UCSD-AML1 (cell line): ENCODE measurements at regions not wholly inside any gene's neighbourhood (a gene's known extent, or its start where the extent isn't known, plus 50 kb on each side); places are given as distances from the start of the nearest gene placed in this dataset.

Experiments used
- DNase-seq: peaks from one replicate; lab custom pipeline; 2025; ENCODE audit not compliant: unreplicated experiment; lab: John Stamatoyannopoulos, UW

DNA sequence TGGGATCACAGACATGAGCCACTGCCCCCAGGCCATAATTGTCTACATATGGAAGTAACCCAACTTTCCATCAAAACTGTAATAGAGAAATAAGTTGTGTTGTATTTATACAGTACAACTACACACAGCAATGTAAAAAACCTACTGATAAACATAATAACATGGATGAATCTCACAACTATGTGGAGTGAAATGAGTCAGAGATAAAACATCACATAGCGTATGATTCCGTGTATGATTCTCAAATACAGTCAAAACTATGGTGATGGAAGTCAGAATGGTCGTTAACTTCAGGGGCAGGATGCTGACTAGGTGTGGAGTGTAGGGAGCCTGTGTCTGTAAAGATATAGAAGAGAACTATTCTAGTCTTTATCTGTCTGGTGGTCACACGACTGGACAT lies 332.7 kb upstream of the SLCO3A1 start:
- DNase-seq: no peak

DNA sequence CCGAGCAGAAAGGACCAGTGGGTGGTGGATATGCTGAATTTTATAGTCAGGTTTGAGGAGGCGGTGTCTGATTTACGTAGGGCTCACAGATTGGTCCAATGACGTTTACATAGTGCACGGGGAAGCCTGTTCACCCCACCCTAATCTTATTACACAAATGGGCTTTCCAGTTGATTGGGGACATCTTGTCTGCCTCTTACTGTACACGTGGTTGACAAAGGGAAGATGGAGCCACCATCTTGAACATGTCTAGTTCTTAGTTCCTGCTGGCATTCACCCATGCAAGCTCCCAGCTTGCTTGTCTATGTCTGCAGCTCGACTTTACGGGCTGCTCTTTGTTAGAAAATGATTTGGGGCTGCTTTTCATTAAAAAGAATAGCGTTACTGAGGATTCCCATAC lies 332.0 kb upstream of the SLCO3A1 start:
- no peak for DNase-seq

DNA sequence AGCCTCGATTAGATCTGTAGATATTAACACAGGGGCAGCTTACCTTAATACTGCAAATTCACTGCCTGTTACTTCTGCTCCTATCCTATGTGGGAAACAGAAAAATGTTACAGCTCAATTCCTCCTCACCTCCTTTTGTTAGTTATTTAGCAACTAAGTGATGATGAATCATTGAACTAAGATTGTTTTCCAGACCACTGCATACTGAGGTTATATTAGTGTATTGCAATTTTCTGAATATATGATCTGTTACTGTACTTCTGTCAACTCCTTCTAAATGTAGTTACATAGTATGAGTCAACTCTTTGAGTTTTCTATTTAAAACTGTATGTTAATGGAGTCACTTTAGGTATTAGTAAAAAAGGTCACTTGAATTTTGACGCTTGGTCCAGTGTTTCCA lies 331.5 kb upstream of the SLCO3A1 start:
- DNase-seq: no peak

DNA sequence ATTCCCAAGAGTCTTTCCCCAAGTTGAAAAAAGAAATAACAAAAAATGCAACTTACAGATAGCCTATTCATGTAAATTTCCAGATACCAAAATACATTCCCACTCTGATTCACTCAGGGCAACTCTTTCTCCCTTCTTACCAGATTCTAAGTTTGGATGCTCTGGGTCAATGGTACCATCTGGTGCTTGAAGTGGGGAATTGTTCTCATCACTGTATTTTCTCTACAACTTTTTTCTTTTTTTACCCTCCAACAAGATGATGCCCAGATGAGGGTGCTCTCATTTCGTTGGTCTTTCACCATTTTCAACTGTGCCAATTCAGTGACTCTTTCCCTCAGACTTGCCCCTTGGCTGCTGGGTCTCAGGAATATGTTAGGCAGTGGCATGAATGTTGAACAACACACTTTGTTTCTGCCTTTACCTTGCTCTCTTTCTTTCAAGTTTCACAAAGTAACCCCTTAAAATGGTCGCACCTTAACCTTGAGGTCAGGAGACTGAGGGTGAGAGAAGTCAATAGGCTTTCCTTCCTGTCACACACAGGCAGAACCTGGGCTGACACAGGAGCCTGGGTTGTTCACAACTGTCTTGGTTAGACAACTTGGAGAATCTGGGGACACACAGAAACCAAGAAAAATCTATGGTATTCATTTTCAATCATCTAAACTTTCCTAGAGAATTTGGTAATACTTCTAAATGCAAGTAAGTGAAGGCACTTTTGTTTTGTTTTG lies 330.7 kb upstream of the SLCO3A1 start:
- no peak for DNase-seq

DNA sequence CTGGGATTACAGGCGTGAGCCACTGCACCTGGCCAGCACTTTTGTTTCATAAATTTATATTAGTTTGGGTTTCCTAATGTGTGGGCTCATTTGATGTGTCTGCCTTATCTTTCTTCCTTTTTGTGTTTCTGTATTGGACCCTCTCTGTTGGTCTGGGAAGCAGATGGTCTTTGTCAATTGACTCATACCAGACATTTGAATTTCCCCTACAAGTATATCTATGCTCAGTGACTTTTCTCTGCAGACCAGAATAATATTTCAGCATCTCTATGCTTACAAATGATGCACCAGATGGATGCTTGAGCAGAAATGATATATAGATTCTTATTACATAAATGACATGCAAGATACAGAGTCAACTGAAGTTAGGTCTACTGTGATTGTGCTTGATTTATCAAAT lies 329.9 kb upstream of the SLCO3A1 start:
- no peak for DNase-seq

DNA sequence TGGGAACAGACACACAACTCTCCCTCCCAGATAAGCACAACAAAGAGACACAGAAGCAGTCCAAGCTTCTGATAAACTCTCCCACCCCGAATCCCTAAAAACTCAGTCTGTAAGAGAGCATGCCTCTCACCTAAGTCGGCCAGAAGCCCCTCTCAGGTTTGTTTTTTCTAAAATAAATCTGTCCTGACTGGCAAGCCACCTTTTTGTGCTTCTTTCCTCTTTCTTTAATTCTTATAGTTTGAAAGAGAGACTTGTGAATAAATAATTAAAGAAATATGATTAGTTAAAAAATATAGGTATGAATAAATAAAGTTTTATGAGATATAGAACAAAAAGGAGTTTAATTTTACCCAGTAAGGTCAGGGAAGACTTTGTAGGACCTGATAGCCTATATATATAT lies 329.0 kb upstream of the SLCO3A1 start:
- DNase-seq: no peak

DNA sequence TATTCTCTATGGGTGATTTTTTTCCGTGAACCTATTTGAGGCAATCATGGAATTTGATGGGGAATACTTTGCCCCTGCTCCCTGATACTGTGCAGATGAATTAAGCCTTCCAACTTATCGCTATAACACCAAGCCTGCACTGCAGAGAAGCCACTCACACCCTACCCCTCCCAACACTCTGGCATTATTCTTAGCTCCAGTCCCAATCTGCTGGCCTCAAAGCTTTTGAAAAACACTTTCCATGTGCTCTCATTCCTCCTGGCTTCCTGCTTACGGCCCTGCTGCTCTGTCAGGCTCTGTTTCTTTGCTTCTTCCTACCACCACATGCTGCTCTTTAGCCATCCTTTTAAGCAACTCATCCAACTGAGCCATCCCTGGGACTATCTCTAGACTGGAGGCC lies 327.8 kb upstream of the SLCO3A1 start:
- DNase-seq: no peak

DNA sequence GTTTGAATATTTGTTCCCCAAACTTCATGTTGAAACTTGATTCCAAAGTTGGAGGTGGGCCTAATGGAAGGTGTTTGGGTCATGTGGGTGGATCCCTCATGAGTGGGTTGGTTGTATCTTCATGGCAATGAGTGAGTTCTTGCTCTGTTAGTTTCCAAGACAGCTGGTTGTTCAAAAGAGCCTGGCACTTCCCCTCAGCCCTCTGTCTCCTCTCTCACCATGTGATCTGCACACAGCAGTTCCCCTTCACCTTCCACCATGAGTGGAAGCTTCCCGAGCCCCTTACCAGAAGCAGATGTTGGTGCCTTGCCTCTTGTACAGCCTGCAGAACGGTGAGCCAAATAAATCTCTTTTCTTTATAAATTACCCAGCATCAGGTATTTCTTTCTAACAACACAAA lies 327.1 kb upstream of the SLCO3A1 start:
- no peak for DNase-seq

DNA sequence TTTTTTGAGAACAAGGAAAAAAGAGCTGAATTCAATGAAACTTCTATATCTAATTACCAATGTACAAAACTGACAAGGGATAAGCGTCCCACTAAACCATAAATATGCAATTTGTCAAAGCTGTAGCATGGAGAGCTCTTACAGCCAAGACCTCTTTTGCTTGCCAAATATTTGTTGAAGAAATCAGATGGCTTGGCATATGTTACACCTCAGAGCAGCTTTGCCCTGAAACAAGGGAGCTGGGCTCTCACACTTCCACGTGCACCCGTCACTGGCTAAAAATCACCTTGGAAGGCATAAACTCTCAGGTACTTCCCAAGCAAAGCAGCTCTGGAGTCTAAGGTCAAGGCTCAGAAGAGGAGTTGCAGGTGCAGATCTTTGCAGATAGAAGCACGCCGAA lies 324.7 kb upstream of the SLCO3A1 start:
- DNase-seq: no peak

DNA sequence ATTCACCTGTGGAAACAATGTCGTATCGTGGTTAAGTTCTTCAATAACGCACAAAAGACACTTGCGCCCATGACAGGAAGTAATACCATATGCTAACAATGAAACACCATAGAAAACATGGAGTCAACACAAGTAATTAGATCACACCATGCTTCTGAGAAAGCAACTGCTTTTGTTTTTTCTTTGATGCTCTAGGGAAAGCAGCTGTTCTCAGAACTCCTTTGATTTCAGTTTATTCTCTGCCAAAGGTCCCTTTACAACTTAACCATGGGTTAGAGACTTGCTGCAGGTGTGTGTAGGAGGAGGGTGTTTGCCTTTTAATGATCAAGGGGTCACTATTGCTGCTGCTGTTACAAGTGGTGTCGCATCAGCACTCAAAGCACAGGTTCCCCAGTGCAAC lies 324.0 kb upstream of the SLCO3A1 start:
- no peak for DNase-seq

DNA sequence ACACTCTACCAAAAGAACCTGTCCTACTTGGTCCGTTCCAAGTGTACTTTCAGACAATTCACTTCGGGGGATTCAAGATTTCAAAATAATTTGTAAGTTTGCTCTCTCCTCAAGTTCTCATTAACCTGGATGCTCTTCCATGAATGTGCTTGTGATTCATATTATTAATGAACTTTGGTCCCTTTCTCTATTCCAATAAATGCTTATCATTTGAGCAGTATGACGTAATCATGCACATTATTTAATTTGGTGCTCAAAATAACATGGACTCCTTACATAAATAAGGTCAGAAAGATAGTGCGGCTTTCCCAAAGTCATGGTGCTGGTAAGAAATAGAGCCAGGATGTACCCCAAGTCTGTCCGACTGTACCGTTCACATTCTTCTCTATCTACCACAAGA lies 323.2 kb upstream of the SLCO3A1 start:
- DNase-seq: no peak

DNA sequence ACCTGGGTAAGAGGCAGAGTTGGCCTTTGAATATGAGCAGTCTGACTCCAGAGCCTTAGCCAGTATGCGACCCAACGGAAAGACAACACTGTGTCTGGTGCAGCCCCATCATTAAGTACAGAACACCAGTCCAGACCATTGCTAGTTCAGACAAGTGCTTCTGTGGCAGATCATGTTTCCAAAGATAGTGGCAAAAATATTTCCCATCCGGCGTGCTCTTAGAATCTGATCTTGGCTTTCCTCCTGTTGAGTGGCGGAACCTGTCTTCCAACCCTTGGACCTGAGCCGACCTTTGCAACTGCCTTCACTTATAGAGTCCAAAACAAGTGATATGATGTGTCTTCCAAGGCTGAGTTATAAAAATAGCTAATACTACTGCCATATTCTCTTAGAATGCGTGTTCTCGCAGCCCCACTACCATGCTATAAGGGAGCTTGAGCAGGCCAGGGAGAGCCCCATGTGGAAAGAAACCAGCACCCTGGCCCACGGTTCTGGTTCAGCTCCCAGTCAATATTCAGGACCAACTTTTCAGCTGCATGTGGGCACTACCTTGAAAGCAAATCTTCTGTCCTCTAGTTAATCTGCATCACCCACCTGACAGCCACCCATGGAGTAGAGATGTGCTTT lies 322.4 kb upstream of the SLCO3A1 start:
- DNase-seq: no peak

DNA sequence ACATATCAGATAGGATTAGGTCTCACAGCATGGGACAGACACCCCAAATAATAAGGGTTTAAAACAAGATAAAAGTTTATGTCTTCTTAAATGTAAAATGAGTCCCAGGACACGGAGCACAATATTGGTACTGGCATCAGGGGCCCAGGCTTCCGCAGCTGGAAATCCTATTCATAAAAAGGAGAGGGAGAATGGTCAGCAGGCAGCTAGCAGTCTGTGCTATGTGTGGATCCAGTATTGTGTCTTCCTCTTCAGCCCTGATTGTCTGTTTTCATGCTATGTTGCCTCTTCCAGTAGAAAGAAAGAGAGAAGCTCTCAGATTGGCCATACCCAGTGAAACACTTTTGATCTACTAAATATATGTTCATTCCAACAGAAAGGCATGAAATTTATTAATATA lies 319.3 kb upstream of the SLCO3A1 start:
- no peak for DNase-seq

DNA sequence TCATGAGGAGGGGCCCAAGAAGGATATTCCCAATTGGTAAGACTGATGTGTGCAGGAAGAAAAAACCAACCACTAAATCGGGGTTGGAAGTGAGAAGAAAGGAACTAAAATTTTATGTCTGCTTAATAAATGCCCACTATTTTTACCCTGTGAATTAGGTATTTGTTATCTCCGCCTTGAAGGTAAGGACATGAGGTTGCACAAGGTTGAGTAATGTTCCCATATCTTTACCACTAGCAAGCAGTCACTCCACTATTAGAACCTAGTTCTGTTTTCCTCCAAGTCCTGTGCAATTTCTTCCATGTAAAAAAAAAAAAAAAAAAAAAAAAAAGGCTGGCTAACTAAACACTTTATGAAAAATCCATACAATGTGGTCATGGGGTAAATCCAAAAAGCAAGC lies 318.5 kb upstream of the SLCO3A1 start:
- no peak for DNase-seq

DNA sequence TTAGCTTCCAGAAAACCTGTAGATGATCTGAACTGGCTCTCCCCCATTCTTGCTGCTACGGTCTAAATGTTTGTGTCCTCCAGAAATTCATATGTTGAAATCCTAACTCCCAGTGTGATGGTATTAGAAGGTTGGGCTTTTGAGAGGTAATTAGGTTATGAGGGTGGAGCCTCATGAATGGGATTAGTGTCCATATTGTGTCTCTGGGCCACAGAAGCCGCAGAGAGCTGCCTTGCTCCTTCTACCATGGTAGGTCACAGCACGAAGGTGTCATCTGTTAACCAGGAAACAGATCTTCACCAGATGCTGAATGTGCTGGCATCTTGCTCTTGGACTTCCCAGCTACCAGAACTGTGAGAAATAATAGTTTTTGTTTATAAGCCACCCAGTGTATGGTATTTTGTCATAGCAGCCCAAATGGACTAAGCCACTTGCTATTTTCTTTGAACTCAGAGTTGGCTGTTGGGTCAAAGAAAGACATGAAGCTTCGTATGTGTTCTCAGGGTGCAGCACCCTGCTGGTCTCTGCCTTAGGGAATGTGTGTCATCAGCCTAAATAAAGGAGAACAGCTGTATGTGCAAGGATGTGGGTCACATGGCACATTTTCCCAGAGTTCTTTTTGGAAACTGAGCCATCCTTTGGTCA lies 317.5 kb upstream of the SLCO3A1 start:
- no peak for DNase-seq

DNA sequence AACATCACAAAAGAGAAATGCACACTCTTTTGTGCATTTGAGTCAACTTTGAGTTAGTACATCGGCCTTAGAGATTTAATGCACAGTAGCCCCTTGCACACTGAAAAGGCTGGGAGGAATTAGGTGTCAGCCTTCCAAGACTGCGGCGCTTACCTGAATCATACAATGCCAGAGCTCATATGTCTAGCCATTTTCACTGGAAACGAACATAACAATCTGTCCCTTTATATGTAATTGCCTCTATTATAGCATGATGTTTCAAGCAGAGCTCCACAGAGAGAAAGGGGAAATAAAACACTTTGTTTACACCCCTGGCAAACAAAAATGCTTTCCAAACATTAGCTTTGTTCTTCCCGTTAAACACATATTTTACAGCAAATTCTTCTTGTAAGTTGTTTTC lies 315.7 kb upstream of the SLCO3A1 start:
- no peak for DNase-seq

DNA sequence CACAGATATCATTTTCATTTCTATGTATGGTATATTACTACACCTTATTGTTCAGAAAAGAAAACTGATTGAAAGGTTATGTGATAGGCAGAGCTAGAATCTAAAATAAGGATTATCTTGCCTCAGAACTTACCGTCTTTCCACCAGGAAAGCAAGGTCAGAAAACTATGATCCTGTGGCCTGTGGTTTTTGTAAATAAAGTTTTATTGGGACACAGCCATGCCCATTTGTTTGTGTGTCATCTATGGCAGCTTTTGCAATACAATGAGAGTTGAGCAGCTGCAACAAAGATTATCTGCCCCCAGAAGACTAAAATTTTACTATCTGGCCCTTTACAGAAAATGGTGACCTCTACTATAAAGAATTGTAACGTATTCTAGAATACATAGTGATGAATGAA lies 314.7 kb upstream of the SLCO3A1 start:
- DNase-seq: no peak

DNA sequence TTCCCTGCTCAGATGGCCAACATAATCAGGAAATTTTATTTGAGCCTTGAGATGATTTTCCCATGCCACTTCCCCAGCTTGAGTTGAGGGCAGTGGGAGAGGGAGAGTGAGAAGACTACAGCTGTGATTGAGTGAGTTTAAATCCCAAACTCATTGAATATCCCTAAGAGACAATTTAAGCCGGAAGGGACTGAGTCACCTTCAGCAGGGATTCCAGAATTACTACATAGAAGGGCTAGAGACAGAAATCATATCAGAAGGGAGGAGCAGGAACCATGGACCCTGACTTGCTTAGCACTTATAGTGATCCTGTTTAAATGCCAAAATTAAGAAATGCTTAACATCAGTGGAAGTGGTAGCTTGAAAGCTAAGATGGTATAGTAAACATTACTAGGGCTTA lies 312.2 kb upstream of the SLCO3A1 start:
- no peak for DNase-seq

DNA sequence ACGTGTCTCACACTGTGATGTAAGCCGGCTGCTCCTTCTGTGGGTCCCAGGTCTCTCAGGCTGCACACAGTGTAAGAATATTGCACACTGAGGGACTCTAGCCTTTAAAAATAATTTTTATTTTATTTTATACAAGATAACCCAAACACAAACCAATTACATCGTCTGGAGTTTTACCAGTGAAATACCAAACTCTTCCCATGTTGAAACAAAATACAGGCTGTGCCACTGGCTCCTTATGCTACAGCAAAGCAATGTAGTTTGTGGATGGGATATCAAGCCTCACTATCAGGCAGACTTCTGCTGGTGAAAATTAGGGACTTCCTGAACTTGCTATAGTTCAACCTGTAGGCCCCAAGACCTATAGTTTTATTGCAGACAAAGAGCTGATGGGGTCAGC lies 311.3 kb upstream of the SLCO3A1 start:
- DNase-seq: no peak

DNA sequence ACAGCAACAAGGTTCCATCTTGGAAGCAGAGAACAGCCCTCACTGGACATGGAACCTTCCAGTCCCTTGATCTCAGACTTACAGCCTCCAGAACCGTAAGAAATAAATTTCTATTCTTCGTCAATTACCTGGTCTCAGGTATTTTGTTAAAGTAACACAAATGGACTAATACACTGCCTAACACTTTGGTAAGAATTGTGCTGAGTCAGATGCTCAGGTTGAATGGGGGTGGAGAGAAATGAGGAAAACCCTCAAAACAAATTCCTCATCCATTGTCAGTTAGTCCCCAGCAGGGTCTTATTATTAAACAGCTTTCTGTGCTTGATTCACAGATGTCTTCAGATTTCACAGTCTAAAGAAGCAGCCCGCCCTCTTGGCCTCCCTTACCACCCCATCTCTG lies 306.2 kb upstream of the SLCO3A1 start:
- no peak for DNase-seq

DNA sequence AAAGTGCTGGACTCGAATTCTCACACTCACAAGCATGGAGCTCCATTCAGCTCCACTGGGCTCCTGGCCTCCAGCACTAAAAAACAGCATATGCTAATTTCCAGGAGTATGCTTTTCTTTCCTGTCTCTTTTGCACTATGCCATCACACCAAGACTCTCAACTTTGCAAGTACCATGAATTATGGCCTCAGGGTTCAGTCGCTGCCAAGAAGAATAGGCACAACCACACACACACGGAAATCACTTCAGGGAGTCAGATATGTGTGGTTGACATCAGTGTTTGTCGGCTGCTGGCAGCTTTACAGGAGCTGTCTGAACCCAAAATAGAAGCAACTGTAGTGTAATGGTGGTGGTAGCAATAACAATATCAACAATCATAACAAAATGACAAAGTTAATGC lies 305.0 kb upstream of the SLCO3A1 start:
- DNase-seq: no peak

DNA sequence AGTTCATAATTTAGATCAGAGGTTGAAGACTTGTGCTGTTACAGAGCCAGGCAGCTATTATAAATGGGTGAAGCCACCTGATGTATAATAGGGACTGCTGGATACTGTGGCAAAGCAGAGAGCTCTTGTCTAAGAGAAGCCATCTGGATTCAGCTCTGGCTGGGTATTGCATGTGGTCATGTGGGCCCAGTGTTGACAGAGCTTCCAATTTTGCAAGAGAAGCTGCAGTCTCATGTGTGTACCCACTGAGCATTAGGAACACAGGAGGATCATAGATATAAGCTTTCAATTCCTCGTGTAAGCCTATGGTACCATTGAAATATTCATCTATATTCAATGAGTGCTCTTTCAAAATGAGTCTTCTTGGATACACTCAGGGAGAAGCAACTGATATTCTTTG lies 303.9 kb upstream of the SLCO3A1 start:
- DNase-seq: no peak

DNA sequence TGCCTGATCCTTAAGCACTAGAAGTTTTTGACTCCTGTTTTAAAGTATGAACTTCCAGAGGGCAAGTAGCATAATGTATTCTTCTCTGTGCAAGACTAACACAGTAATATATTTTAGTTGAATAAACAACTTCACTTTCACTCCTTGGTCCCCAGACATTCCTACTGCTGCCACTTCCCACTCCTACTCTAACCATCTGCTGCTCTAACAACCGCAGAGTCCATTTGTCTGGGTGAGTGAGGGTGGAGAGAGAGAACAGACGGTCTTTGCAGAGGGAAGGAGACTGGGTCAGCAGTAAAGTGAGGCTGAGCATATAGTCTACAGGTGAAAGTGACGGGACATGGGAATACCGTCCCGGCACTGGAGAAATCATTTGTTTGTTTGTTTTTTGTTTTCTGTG lies 301.0 kb upstream of the SLCO3A1 start:
- DNase-seq: no peak
